Testis (tissue), 2 donors: ENCODE measurements at regions not wholly inside any gene's neighbourhood (a gene's known extent, or its start where the extent isn't known, plus 50 kb on each side); places are given as distances from the start of the nearest gene placed in this dataset.

Source experiments
- DNase-seq: peaks from one replicate; pipeline ENCODE4 v3.0.0-alpha.2; 2019
- H3K27ac ChIP-seq, 2 donors: fragments of 200-600 bp; sonication (generic); one replicate each; pipeline ENCODE4 v1.5.1; 2019
- H3K27me3 ChIP-seq: fragments of 200-600 bp; sonication (generic); one replicate; pipeline ENCODE4 v1.5.1; 2019
- H3K36me3 ChIP-seq: fragments of 200-600 bp; sonication (generic); one replicate; pipeline ENCODE4 v1.5.1; 2017; ENCODE audit warnings: low read depth; ENCODE audit errors: missing control alignments
- H3K4me1 ChIP-seq: fragments of 200-600 bp; sonication (generic); one replicate; pipeline ENCODE4 v1.5.1; 2019
- H3K4me3 ChIP-seq, 2 donors: fragments of 200-600 bp; sonication (generic); one replicate each; pipeline ENCODE4 v1.5.1; 2017 to 2019
- H3K9me3 ChIP-seq: fragments of 200-600 bp; sonication (generic); one replicate; pipeline ENCODE4 v1.5.1; 2017
- POLR2A ChIP-seq: fragments of 450-650 bp; IDR thresholded peaks from one replicate; pipeline ENCODE4 v1.6.1; 2017; ENCODE audit warnings: antibody characterized with exemption, mild to moderate bottlenecking, moderate library complexity
- WGBS, 2 donors: methylation state at CpG; one replicate each; pipeline ENCODE4 v1.1.5; 2018; 5-methylcytosine and 5-hydroxymethylcytosine counted together
- intact Hi-C: fragments of 100-400 bp; cut with DNase I; formaldehyde crosslinking; loops from one replicate; pipeline ENCODE4 v1.15.1; 2023; ENCODE audit warnings: low total_unique reads
- TF ChIP-seq, protein P1 (sequence below), 3 experiments: fragments of 450-650 bp in 2 of 3; fragments of 200-600 bp in 1 of 3; sonication (generic) in 1 of 3; IDR thresholded peaks; one replicate each; pipeline ENCODE4 v1.5.1; 2016 to 2019; ENCODE audit warnings: antibody characterized with exemption in 3 of 3, mild to moderate bottlenecking in 2 of 3, moderate library complexity in 1 of 3

GRCh38 chr7:36002900-36003299 is 150.2 kb upstream of the EEPD1 start:
- H3K9me3 ChIP-seq = no peaks in the 10 kb centered on the region
- H3K4me1 ChIP-seq = no peaks in the 10 kb centered on the region
- no peak for DNase-seq
- H3K27ac ChIP-seq = no peak overlapping the region
- WGBS, 2 donors = 65 to 66% methylated on average over 2 of the region's 2 CpGs
- TF ChIP-seq POLR2A = no peak
- TF ChIP-seq, protein P1, sequence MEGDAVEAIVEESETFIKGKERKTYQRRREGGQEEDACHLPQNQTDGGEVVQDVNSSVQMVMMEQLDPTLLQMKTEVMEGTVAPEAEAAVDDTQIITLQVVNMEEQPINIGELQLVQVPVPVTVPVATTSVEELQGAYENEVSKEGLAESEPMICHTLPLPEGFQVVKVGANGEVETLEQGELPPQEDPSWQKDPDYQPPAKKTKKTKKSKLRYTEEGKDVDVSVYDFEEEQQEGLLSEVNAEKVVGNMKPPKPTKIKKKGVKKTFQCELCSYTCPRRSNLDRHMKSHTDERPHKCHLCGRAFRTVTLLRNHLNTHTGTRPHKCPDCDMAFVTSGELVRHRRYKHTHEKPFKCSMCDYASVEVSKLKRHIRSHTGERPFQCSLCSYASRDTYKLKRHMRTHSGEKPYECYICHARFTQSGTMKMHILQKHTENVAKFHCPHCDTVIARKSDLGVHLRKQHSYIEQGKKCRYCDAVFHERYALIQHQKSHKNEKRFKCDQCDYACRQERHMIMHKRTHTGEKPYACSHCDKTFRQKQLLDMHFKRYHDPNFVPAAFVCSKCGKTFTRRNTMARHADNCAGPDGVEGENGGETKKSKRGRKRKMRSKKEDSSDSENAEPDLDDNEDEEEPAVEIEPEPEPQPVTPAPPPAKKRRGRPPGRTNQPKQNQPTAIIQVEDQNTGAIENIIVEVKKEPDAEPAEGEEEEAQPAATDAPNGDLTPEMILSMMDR (IDR thresholded peaks at IDR 0.05) = no peak
- intact Hi-C loops = no loop called here
- H3K4me3 ChIP-seq = no peak overlapping the region
- no peaks in the 10 kb centered on the region for H3K36me3 ChIP-seq
- H3K27me3 ChIP-seq = no peaks in the 10 kb centered on the region

DNA sequence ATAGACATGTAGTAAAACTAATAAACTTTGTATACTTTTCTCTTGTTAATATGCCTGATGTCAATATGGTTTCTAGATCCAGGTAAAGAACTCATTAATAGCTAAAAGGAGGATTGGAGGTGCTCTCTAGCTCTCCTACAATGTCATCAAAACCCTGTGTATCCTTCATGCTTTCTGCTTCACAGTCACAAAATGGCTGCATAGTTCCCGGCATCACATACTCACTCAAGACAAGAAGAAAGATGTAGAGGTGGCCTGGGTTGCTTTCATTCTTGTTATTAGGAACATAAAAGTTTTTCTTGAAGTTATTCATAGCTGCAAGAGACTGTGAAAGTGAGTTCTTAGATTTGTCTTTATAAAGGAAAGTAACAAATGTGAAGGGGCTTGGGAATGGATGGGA is 149.7 kb upstream of the EEPD1 start:
- no peaks in the 10 kb centered on the region for H3K9me3 ChIP-seq
- no peak for DNase-seq
- H3K27ac ChIP-seq = no peak overlapping the region
- H3K36me3 ChIP-seq = no peaks in the 10 kb centered on the region
- no peaks in the 10 kb centered on the region for H3K4me1 ChIP-seq
- H3K27me3 ChIP-seq = no peaks in the 10 kb centered on the region
- intact Hi-C loops = no loop called here
- TF ChIP-seq, protein P1 (IDR thresholded peaks at IDR 0.05) = no peak
- TF ChIP-seq POLR2A = no peak
- no peak overlapping the region for H3K4me3 ChIP-seq
- WGBS, 2 donors = 100% methylated on average over 1 of the region's 1 CpG

DNA sequence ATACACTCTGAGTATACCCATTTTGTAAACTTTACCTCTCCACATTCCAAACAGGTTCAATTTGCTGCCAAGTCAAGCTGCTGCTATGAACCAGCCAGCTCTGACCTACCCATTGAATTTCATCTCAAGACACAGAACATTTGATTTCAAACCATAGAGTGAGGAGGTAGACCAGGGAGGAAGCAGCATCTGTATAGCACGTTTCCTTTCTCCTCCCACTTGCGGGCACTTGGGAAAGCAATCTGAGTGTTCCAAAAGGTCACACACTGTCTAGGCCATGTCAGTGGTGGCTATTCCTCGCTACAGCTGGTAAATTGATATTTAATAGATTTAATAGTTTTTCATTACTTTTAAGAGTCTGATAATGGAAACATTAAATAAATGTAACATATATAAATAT is 147.8 kb upstream of the EEPD1 start:
- H3K4me3 ChIP-seq = no peak overlapping the region
- WGBS, 2 donors = 87 to 92% methylated on average over 3 of the region's 3 CpGs
- H3K36me3 ChIP-seq = no peaks in the 10 kb centered on the region
- H3K27me3 ChIP-seq = no peaks in the 10 kb centered on the region
- no peaks in the 10 kb centered on the region for H3K4me1 ChIP-seq
- no peak for TF ChIP-seq POLR2A
- TF ChIP-seq, protein P1 (IDR thresholded peaks at IDR 0.05) = no peak
- no peak for DNase-seq
- H3K9me3 ChIP-seq = no peaks in the 10 kb centered on the region
- H3K27ac ChIP-seq = no peak overlapping the region
- intact Hi-C loops = no loop called here

DNA sequence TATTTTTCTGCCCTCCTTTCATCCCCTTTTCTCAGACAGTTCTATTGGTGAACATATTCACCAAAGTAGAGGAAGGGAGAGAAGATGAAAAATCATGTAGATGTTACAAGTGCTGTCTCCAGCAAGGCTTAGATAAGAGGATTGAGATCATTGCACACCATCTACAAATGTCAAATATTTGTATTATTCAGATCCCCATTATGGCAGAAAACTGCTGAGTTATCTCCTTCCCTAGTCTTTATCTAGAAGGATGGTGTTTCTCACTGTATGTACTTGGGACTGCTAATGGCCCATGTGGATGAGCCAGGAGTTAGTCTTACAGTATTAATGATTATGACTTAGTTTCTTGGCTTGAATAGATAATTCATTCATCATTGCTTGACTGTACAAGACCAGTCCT is 147.2 kb upstream of the EEPD1 start:
- no peak for DNase-seq
- no peaks in the 10 kb centered on the region for H3K27me3 ChIP-seq
- no peaks in the 10 kb centered on the region for H3K4me1 ChIP-seq
- H3K27ac ChIP-seq = no peak overlapping the region
- no peaks in the 10 kb centered on the region for H3K9me3 ChIP-seq
- intact Hi-C loops = no loop called here
- H3K36me3 ChIP-seq = no peaks in the 10 kb centered on the region
- H3K4me3 ChIP-seq = no peak overlapping the region
- TF ChIP-seq POLR2A = no peak
- TF ChIP-seq, protein P1 (IDR thresholded peaks at IDR 0.05) = no peak

- Histone ChIP-seq H3K4me1 (no peaks in the 10 kb centered on the region), H3K27ac (no peak overlapping the region), H3K27me3 (no peaks in the 10 kb centered on the region), H3K4me3 (no peak overlapping the region), H3K36me3 (no peaks in the 10 kb centered on the region), H3K9me3 (no peaks in the 10 kb centered on the region)
- TF ChIP-seq, protein P1 (IDR thresholded peaks at IDR 0.05) = no peak
- no peak for TF ChIP-seq POLR2A
- 67 to 73% methylated on average over 5 of the region's 5 CpGs for WGBS, 2 donors
- DNase-seq = no peak
- intact Hi-C loops = no loop called here
These were observed 146.3 kb upstream of the EEPD1 start for GRCh38 chr7:36006636-36007229.
